ENCODE measurements at regions not wholly inside any gene's neighbourhood (a gene's known extent, or its start where the extent isn't known, plus 50 kb on each side); places are given as distances from the start of the nearest gene placed in this dataset.

DNA sequence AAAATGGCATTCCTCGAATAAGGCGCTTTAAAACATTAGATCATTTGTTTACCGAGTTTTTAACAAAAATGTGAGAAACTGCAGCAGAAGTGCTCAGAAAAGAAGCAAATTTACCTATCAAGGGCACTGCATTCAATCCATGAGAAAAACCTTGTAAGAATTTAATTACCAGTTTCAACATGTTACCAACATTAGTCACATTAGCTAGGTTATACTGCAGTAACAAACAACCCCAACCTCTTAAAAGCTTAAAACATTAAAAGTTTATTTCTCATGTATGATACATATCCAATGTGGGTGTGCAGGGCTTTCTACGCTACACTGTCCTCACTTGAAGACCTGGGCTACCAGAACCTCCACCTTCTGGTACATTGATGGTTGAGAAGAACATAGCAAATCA is 68.1 kb upstream of the CCBE1 start:
- TF ChIP-seq YY1 (IDR thresholded peaks at IDR 0.05; ENCODE audit: insufficient read depth, insufficient read length) (no peak), ZNF274 (IDR thresholded peaks at IDR 0.05; ENCODE audit: low read depth, low read length) (no peak)

Data from NT2/D1 (cell line).